NB4 (cell line): ENCODE measurements at regions not wholly inside any gene's neighbourhood (a gene's known extent, or its start where the extent isn't known, plus 50 kb on each side); places are given as distances from the start of the nearest gene placed in this dataset.

Source experiments
- POLR2A ChIP-seq: IDR thresholded peaks from 2 replicates; pipeline ENCODE4 v1.6.1; 2011; ENCODE audit warnings: mild to moderate bottlenecking; ENCODE audit not compliant: insufficient read length; ENCODE audit errors: extremely low read depth
- TF ChIP-seq, protein P1 (sequence below): IDR thresholded peaks from one replicate; pipeline ENCODE4 v1.5.1; 2012; ENCODE audit warnings: low read depth, low read length

DNA sequence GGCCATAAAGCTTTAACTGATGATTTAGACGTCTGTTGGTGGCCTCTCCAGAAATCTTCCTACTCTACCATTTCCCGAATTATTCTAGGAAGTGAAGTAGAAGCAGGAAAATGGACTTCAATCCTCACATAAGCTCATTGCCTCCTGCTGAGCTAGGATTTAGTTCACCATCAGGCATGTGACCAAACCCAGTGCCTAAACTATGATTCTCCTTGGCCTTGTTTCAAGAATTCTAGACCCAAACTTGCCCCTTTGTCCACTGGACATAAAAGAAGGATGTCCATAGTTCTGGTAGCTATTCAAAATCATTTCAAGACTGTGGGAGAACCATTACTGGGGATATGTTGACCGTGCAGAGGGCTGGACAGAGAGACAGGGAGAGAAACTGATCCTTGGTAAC lies 105.8 kb downstream of the C12orf50 start:
- TF ChIP-seq, protein P1, sequence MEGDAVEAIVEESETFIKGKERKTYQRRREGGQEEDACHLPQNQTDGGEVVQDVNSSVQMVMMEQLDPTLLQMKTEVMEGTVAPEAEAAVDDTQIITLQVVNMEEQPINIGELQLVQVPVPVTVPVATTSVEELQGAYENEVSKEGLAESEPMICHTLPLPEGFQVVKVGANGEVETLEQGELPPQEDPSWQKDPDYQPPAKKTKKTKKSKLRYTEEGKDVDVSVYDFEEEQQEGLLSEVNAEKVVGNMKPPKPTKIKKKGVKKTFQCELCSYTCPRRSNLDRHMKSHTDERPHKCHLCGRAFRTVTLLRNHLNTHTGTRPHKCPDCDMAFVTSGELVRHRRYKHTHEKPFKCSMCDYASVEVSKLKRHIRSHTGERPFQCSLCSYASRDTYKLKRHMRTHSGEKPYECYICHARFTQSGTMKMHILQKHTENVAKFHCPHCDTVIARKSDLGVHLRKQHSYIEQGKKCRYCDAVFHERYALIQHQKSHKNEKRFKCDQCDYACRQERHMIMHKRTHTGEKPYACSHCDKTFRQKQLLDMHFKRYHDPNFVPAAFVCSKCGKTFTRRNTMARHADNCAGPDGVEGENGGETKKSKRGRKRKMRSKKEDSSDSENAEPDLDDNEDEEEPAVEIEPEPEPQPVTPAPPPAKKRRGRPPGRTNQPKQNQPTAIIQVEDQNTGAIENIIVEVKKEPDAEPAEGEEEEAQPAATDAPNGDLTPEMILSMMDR = no peak
- no peak for TF ChIP-seq POLR2A
